Keratinocyte (primary cell): ENCODE measurements at regions not wholly inside any gene's neighbourhood (a gene's known extent, or its start where the extent isn't known, plus 50 kb on each side); places are given as distances from the start of the nearest gene placed in this dataset.

ENCODE experiments used
- DNase-seq: peaks from one replicate; pipeline ENCODE4 v3.0.0-alpha.2; 2011; ENCODE audit warnings: low read depth, missing footprints, low spot score
- FAIRE-seq: peaks from 2 replicates; lab custom pipeline; 2011; peaks lifted over from hg19 to GRCh38; lab: Jason Lieb, UNC
- H2AFZ ChIP-seq: 2 replicates; pipeline ENCODE4 v1.6.0; 2012; ENCODE audit warnings: low read length, control low read depth, inconsistent platforms; ENCODE audit not compliant: control insufficient read depth
- H3K27ac ChIP-seq: 2 replicates; pipeline ENCODE4 v1.5.1; 2011; ENCODE audit warnings: low read length; ENCODE audit not compliant: control insufficient read depth, insufficient read depth
- H3K27me3 ChIP-seq: 3 replicates; pipeline ENCODE4 v1.6.0; 2011; ENCODE audit warnings: low read length; ENCODE audit not compliant: control insufficient read depth, insufficient read depth; ENCODE audit errors: extremely low read depth
- H3K36me3 ChIP-seq, 2 experiments: 2 replicates in 1 of 2; 3 replicates in 1 of 2; pipeline ENCODE4 v1.5.1; 2011; ENCODE audit warnings: low read length in 2 of 2, mild to moderate bottlenecking in 1 of 2; ENCODE audit not compliant: control insufficient read depth in 2 of 2, insufficient read depth in 2 of 2; ENCODE audit errors: extremely low read depth in 1 of 2
- H3K4me1 ChIP-seq: 3 replicates; pipeline ENCODE4 v1.5.1; 2011; ENCODE audit warnings: low read length; ENCODE audit not compliant: control insufficient read depth, insufficient read depth; ENCODE audit errors: extremely low read depth
- H3K4me2 ChIP-seq: 3 replicates; pipeline ENCODE4 v1.6.0; 2011; ENCODE audit warnings: low read depth, low read length; ENCODE audit not compliant: control insufficient read depth, insufficient read depth; ENCODE audit errors: extremely low read depth
- H3K4me3 ChIP-seq, 3 experiments: fragments of 200-600 bp in 1 of 3; sonication (generic) in 1 of 3; 2 replicates in 2 of 3; 3 replicates in 1 of 3; pipeline ENCODE4 v1.5.1; 2011 to 2016; ENCODE audit warnings: low read length in 3 of 3, mild to moderate bottlenecking in 3 of 3, control low read depth in 2 of 3, inconsistent platforms in 1 of 3, low read depth in 1 of 3, mixed read lengths in 1 of 3, mixed run types in 1 of 3, moderate library complexity in 1 of 3; ENCODE audit not compliant: control insufficient read depth in 2 of 3, insufficient read depth in 2 of 3; ENCODE audit errors: extremely low read depth in 1 of 3
- H3K79me2 ChIP-seq: 2 replicates; pipeline ENCODE4 v1.6.0; 2012; ENCODE audit warnings: low read length; ENCODE audit not compliant: control insufficient read depth, insufficient read depth
- H3K9ac ChIP-seq: 3 replicates; pipeline ENCODE4 v1.6.0; 2011; ENCODE audit warnings: low read length; ENCODE audit not compliant: control insufficient read depth, insufficient read depth; ENCODE audit errors: extremely low read depth
- H3K9me1 ChIP-seq: 3 replicates; pipeline ENCODE4 v1.6.0; 2011; ENCODE audit warnings: low read length; ENCODE audit not compliant: control insufficient read depth, insufficient read depth; ENCODE audit errors: extremely low read depth
- H3K9me3 ChIP-seq: 2 replicates; pipeline ENCODE4 v1.5.1; 2012; ENCODE audit warnings: low read depth, low read length; ENCODE audit not compliant: control insufficient read depth
- H4K20me1 ChIP-seq: 3 replicates; pipeline ENCODE4 v1.6.0; 2011; ENCODE audit warnings: low read length; ENCODE audit not compliant: control insufficient read depth, insufficient read depth; ENCODE audit errors: extremely low read depth
- CTCF ChIP-seq, 3 experiments: IDR thresholded peaks in 1 of 3; conservative IDR thresholded peaks in 1 of 3; optimal IDR thresholded peaks in 1 of 3; 2 replicates in 2 of 3; 3 replicates in 1 of 3; pipeline versions ENCODE3 to v1.5.1; 2011; ENCODE audit warnings: low read length in 3 of 3, mild to moderate bottlenecking in 3 of 3, moderate library complexity in 2 of 3, control low read depth in 1 of 3, inconsistent platforms in 1 of 3; ENCODE audit not compliant: insufficient read depth in 2 of 3; ENCODE audit errors: extremely low read depth in 1 of 3
- EZH2 ChIP-seq: IDR thresholded peaks from one replicate; pipeline ENCODE4 v1.6.1; 2012; ENCODE audit warnings: inconsistent platforms, mild to moderate bottlenecking, low read length, moderate library complexity
- dilution Hi-C: fragments of 300-500 bp; cut with MboI; formaldehyde crosslinking; loops from one replicate; pipeline ENCODE4 v1.7.0; 2020; ENCODE audit warnings: low sequenced_read_pairs; ENCODE audit not compliant: extremely low pct_ligation_motif_present

- no peaks in the 10 kb centered on the region for H3K36me3 ChIP-seq
- H3K27ac ChIP-seq = no peak overlapping the region
- H4K20me1 ChIP-seq = no peaks in the 10 kb centered on the region
- no peak for FAIRE-seq
- H2AFZ ChIP-seq = no peak overlapping the region
- dilution Hi-C loops = no loop called here
- DNase-seq = no peak
- no peak overlapping the region for H3K4me3 ChIP-seq
- H3K9me1 ChIP-seq = no peaks in the 10 kb centered on the region
- H3K4me2 ChIP-seq = no peak overlapping the region
- no peaks in the 10 kb centered on the region for H3K4me1 ChIP-seq
- no peaks in the 10 kb centered on the region for H3K9me3 ChIP-seq
- H3K9ac ChIP-seq = no peak overlapping the region
- TF ChIP-seq EZH2 (no peak), CTCF (optimal IDR thresholded peaks at IDR 0.05 in 1 of 3, IDR thresholded peaks at IDR 0.05 in 1 of 3, conservative IDR thresholded peaks at IDR 0.05 in 1 of 3; ENCODE audit: extremely low read depth in 1 of 3, insufficient read depth in 2 of 3, low read length in 3 of 3) (no peak)
- no peaks in the 10 kb centered on the region for H3K79me2 ChIP-seq
- H3K27me3 ChIP-seq = peaks cover 3% of the 10 kb centered on the region
Measured at GRCh38 chr16:50491516-50491915, 56.7 kb upstream of the NKD1 start.

GRCh38 chr16:50490828-50491227 is 57.4 kb upstream of the NKD1 start:
- Histone ChIP-seq H3K79me2 (no peaks in the 10 kb centered on the region), H3K9me3 (no peaks in the 10 kb centered on the region), H3K4me2 (no peak overlapping the region), H3K9ac (no peak overlapping the region), H3K27ac (no peak overlapping the region), H4K20me1 (no peaks in the 10 kb centered on the region), H2AFZ (no peak overlapping the region), H3K4me1 (no peaks in the 10 kb centered on the region), H3K36me3 (no peaks in the 10 kb centered on the region), H3K4me3 (no peak overlapping the region), H3K9me1 (no peaks in the 10 kb centered on the region), H3K27me3 (peaks cover 3% of the 10 kb centered on the region)
- DNase-seq (no peak), FAIRE-seq (no peak)
- TF ChIP-seq EZH2 = no peak
- TF ChIP-seq CTCF (optimal IDR thresholded peaks at IDR 0.05 in 1 of 3, IDR thresholded peaks at IDR 0.05 in 1 of 3, conservative IDR thresholded peaks at IDR 0.05 in 1 of 3; ENCODE audit: extremely low read depth in 1 of 3, insufficient read depth in 2 of 3, low read length in 3 of 3) = no peak
- dilution Hi-C loops = no loop called here
